Liver (tissue), 8 donors: ENCODE measurements at regions not wholly inside any gene's neighbourhood (a gene's known extent, or its start where the extent isn't known, plus 50 kb on each side); places are given as distances from the start of the nearest gene placed in this dataset.

Source experiments
- DNase-seq: peaks from one replicate; pipeline ENCODE4 v3.0.0-alpha.2; 2017; ENCODE audit warnings: low spot score
- H3K27ac ChIP-seq, 2 donors: one replicate each; pipeline ENCODE4 v1.7.0; 2013; ENCODE audit warnings: inconsistent platforms in 2 of 2, low read length in 2 of 2, control low read depth in 1 of 2, low read depth in 1 of 2, mild to moderate bottlenecking in 1 of 2
- H3K27me3 ChIP-seq, 4 donors: one replicate each; pipeline versions ENCODE4 v1.6.1 to v1.7.0; 2013; ENCODE audit warnings: low read length in 3 of 4, inconsistent platforms in 1 of 4, mild to moderate bottlenecking in 1 of 4, moderate library complexity in 1 of 4; ENCODE audit not compliant: control insufficient read depth in 4 of 4, insufficient read depth in 4 of 4
- H3K36me3 ChIP-seq, 4 donors: one replicate each; pipeline versions ENCODE4 v1.6.1 to v1.7.0; 2013; ENCODE audit warnings: low read length in 3 of 4, mild to moderate bottlenecking in 3 of 4, low read depth in 1 of 4, moderate library complexity in 1 of 4; ENCODE audit not compliant: control insufficient read depth in 4 of 4, insufficient read depth in 3 of 4
- H3K4me1 ChIP-seq, 4 donors: one replicate each; pipeline versions ENCODE4 v1.6.1 to v1.7.0; 2013; ENCODE audit warnings: low read length in 3 of 4, mild to moderate bottlenecking in 3 of 4, moderate library complexity in 1 of 4; ENCODE audit not compliant: control insufficient read depth in 4 of 4, insufficient read depth in 4 of 4
- H3K4me3 ChIP-seq, 3 donors: one replicate each; pipeline versions ENCODE4 v1.6.1 to v1.7.0; 2013; ENCODE audit warnings: low read length in 3 of 3, control low read depth in 1 of 3, low read depth in 1 of 3, mild to moderate bottlenecking in 1 of 3
- H3K9ac ChIP-seq, 2 donors: one replicate each; pipeline ENCODE4 v1.7.0; 2013; ENCODE audit warnings: low read length in 2 of 2, mild to moderate bottlenecking in 2 of 2, moderate library complexity in 2 of 2, control low read depth in 1 of 2, low read depth in 1 of 2
- H3K9me3 ChIP-seq, 4 donors: one replicate each; pipeline versions ENCODE4 v1.6.1 to v1.7.0; 2013; ENCODE audit warnings: low read length in 3 of 4; ENCODE audit not compliant: control insufficient read depth in 4 of 4
- EGR1 ChIP-seq, 2 donors: IDR thresholded peaks; 2 replicates each; pipeline ENCODE4 v1.6.1; 2016 to 2018; ENCODE audit warnings: antibody characterized with exemption in 2 of 2, low read depth in 2 of 2
- FOXA1 ChIP-seq: IDR thresholded peaks from 2 replicates; pipeline ENCODE4 v1.6.1; 2016; ENCODE audit warnings: antibody characterized with exemption
- FOXA2 ChIP-seq: IDR thresholded peaks from 2 replicates; pipeline ENCODE4 v1.6.1; 2016; ENCODE audit warnings: antibody characterized with exemption
- GABPA ChIP-seq, 2 donors: IDR thresholded peaks in 1 of 2; conservative IDR thresholded peaks in 1 of 2; 2 replicates each; pipeline ENCODE4 v1.6.1; 2016; ENCODE audit warnings: antibody characterized with exemption in 2 of 2, mild to moderate bottlenecking in 1 of 2, moderate library complexity in 1 of 2
- HNF4A ChIP-seq, 2 donors: conservative IDR thresholded peaks; 2 replicates each; pipeline ENCODE4 v1.6.1; 2016; ENCODE audit warnings: antibody characterized with exemption in 2 of 2, mild to moderate bottlenecking in 2 of 2
- HNF4G ChIP-seq: IDR thresholded peaks from 2 replicates; pipeline ENCODE4 v1.6.1; 2016; ENCODE audit warnings: antibody characterized with exemption
- JUND ChIP-seq, 2 donors: IDR thresholded peaks; 2 replicates each; pipeline ENCODE4 v1.6.1; 2016; ENCODE audit warnings: antibody characterized with exemption in 2 of 2
- NR2F2 ChIP-seq: IDR thresholded peaks from 2 replicates; pipeline ENCODE4 v1.6.1; 2016; ENCODE audit warnings: antibody characterized with exemption
- RAD21 ChIP-seq, 2 donors: IDR thresholded peaks; 2 replicates each; pipeline ENCODE4 v1.6.1; 2016; ENCODE audit warnings: antibody characterized with exemption in 2 of 2, mild to moderate bottlenecking in 2 of 2
- RXRA ChIP-seq, 2 donors: IDR thresholded peaks; 2 replicates each; pipeline ENCODE4 v1.6.1; 2017 to 2018; ENCODE audit warnings: antibody characterized with exemption in 2 of 2, mild to moderate bottlenecking in 1 of 2
- SP1 ChIP-seq: IDR thresholded peaks from 2 replicates; pipeline ENCODE4 v1.6.1; 2018; ENCODE audit warnings: antibody characterized with exemption, mild to moderate bottlenecking
- TAF1 ChIP-seq: conservative IDR thresholded peaks from 2 replicates; pipeline ENCODE4 v1.6.1; 2016; ENCODE audit warnings: antibody characterized with exemption, mild to moderate bottlenecking
- YY1 ChIP-seq: IDR thresholded peaks from 2 replicates; pipeline ENCODE4 v1.6.1; 2016; ENCODE audit warnings: antibody characterized with exemption, mild to moderate bottlenecking
- WGBS: extraction: QIAGEN DNeasy Blood & Tissue Kit; methylation state at CpG from one replicate; pipeline ENCODE4 v1.1.7; 2013; 5-methylcytosine and 5-hydroxymethylcytosine counted together
- TF ChIP-seq, protein P1 (sequence below): IDR thresholded peaks from 2 replicates; pipeline ENCODE4 v1.6.1; 2016; ENCODE audit warnings: antibody characterized with exemption
- TF ChIP-seq, protein P2 (sequence below): fragments of 150-350 bp; IDR thresholded peaks from 2 replicates; pipeline ENCODE4 v1.5.1; 2017; ENCODE audit warnings: improper control_type of control experiment, low read depth, low read length; ENCODE audit not compliant: missing input control
- TF ChIP-seq, protein P3 (sequence below): IDR thresholded peaks from 2 replicates; pipeline ENCODE4 v1.6.1; 2016; ENCODE audit warnings: antibody characterized with exemption
- TF ChIP-seq, protein P4 (sequence below): IDR thresholded peaks from 2 replicates; pipeline ENCODE4 v1.6.1; 2016; ENCODE audit warnings: antibody characterized with exemption, mild to moderate bottlenecking
- TF ChIP-seq, protein P5 (sequence below): IDR thresholded peaks from 2 replicates; pipeline ENCODE4 v1.6.1; 2016; ENCODE audit warnings: antibody characterized with exemption
- donor health status: healthy.
- donor health status: healthy.
- donor health status: healthy.
- donor health status: healthy.
- donor health status: healthy.

DNA sequence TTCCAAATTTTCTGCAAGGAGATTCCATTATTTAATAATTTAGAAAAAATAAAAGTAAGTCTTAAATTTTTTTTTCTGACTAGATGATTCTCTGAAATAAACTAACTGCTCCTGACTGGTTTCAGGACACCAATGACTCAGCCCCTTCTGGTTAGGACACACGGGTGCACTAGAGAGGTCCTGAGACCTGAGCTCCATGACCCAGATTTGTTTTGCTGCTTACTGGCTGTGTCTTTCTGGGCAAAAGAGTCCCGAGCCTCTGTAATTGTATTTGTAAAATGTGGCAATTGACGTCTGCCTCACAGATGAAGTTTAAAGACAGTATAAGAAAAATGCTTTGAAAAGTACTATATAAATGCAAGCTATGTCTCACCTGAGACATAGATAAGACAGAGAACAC lies 89.1 kb downstream of the SLC24A2 start:
- no peaks in the 10 kb centered on the region for H3K9me3 ChIP-seq
- H3K27ac ChIP-seq, result no peak overlapping the region
- H3K4me3 ChIP-seq, result no peak overlapping the region
- no peak for DNase-seq
- TF ChIP-seq RAD21 (IDR thresholded peaks at IDR 0.05) (no peak), HNF4A (conservative IDR thresholded peaks at IDR 0.05) (no peak), SP1 (no peak)
- TF ChIP-seq, protein P1, sequence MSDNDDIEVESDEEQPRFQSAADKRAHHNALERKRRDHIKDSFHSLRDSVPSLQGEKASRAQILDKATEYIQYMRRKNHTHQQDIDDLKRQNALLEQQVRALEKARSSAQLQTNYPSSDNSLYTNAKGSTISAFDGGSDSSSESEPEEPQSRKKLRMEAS, result no peak
- TF ChIP-seq, protein P2, sequence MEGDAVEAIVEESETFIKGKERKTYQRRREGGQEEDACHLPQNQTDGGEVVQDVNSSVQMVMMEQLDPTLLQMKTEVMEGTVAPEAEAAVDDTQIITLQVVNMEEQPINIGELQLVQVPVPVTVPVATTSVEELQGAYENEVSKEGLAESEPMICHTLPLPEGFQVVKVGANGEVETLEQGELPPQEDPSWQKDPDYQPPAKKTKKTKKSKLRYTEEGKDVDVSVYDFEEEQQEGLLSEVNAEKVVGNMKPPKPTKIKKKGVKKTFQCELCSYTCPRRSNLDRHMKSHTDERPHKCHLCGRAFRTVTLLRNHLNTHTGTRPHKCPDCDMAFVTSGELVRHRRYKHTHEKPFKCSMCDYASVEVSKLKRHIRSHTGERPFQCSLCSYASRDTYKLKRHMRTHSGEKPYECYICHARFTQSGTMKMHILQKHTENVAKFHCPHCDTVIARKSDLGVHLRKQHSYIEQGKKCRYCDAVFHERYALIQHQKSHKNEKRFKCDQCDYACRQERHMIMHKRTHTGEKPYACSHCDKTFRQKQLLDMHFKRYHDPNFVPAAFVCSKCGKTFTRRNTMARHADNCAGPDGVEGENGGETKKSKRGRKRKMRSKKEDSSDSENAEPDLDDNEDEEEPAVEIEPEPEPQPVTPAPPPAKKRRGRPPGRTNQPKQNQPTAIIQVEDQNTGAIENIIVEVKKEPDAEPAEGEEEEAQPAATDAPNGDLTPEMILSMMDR, result no peak
- H3K4me1 ChIP-seq, result no peaks in the 10 kb centered on the region
- no peaks in the 10 kb centered on the region for H3K27me3 ChIP-seq
- H3K9ac ChIP-seq, result no peak overlapping the region
- 27% methylated on average over 3 of the region's 3 CpGs for WGBS
- no peaks in the 10 kb centered on the region for H3K36me3 ChIP-seq

DNA sequence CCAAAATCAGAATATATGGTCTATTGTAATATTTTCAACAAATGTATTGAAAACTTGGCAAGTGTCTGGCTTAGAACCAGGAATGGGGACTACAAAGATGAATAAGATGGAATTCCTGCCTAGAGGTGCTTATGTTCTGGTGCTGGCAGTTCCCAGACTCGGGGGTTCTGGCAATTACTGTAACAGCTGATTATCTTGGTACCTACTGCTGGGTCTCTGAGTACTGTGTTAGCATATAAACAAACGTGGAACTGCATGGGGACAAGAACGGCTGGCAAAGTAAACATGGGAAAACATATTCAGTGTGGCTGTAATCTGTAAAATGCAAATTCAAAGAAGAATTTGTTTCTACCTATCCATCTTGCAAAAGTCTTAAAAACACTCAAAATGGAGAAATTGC lies 89.9 kb downstream of the SLC24A2 start:
- WGBS, result 22% methylated on average over 3 of the region's 3 CpGs
- no peak for DNase-seq
- Histone ChIP-seq H3K4me3 (no peak overlapping the region), H3K36me3 (no peaks in the 10 kb centered on the region), H3K27me3 (no peaks in the 10 kb centered on the region), H3K4me1 (no peaks in the 10 kb centered on the region), H3K9ac (no peak overlapping the region), H3K9me3 (no peaks in the 10 kb centered on the region), H3K27ac (no peak overlapping the region)
- TF ChIP-seq RXRA (IDR thresholded peaks at IDR 0.05), result no peak
- no peak for TF ChIP-seq HNF4G
- TF ChIP-seq JUND (IDR thresholded peaks at IDR 0.05), result no peak
- no peak for TF ChIP-seq RAD21 (IDR thresholded peaks at IDR 0.05)

DNA sequence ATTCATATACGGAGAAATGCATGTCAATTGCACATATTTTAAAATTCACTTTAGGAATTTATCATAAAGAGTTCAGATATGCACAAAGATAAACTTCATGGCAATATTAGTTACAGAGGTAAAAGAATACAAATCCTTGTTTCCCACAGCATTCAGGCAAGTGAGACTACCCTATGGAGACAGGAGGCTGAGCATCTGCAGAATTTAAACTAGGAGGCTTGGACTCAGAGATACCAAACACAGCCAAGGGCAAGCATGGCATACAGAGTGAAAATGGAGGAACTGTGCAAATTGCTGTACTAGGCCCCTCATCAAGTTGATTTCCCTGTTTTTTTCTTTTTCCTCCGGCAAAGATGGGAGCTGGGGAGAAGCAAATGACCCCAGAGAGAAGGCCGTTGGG lies 94.2 kb downstream of the SLC24A2 start:
- Histone ChIP-seq H3K4me3 (no peak overlapping the region), H3K9ac (no peak overlapping the region), H3K27ac (no peak overlapping the region), H3K4me1 (no peaks in the 10 kb centered on the region), H3K9me3 (no peaks in the 10 kb centered on the region), H3K27me3 (no peaks in the 10 kb centered on the region), H3K36me3 (no peaks in the 10 kb centered on the region)
- TF ChIP-seq, protein P3, sequence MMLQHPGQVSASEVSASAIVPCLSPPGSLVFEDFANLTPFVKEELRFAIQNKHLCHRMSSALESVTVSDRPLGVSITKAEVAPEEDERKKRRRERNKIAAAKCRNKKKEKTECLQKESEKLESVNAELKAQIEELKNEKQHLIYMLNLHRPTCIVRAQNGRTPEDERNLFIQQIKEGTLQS, result no peak
- TF ChIP-seq, protein P1, result no peak
- TF ChIP-seq GABPA (IDR thresholded peaks at IDR 0.05 in 1 of 2, conservative IDR thresholded peaks at IDR 0.05 in 1 of 2) (no peak), RAD21 (IDR thresholded peaks at IDR 0.05) (no peak), TAF1 (no peak), JUND (IDR thresholded peaks at IDR 0.05) (no peak), FOXA1 (no peak), SP1 (no peak), YY1 (no peak), FOXA2 (no peak), NR2F2 (no peak), EGR1 (IDR thresholded peaks at IDR 0.05; ENCODE audit: low read depth in 2 of 2) (no peak)
- TF ChIP-seq, protein P4, sequence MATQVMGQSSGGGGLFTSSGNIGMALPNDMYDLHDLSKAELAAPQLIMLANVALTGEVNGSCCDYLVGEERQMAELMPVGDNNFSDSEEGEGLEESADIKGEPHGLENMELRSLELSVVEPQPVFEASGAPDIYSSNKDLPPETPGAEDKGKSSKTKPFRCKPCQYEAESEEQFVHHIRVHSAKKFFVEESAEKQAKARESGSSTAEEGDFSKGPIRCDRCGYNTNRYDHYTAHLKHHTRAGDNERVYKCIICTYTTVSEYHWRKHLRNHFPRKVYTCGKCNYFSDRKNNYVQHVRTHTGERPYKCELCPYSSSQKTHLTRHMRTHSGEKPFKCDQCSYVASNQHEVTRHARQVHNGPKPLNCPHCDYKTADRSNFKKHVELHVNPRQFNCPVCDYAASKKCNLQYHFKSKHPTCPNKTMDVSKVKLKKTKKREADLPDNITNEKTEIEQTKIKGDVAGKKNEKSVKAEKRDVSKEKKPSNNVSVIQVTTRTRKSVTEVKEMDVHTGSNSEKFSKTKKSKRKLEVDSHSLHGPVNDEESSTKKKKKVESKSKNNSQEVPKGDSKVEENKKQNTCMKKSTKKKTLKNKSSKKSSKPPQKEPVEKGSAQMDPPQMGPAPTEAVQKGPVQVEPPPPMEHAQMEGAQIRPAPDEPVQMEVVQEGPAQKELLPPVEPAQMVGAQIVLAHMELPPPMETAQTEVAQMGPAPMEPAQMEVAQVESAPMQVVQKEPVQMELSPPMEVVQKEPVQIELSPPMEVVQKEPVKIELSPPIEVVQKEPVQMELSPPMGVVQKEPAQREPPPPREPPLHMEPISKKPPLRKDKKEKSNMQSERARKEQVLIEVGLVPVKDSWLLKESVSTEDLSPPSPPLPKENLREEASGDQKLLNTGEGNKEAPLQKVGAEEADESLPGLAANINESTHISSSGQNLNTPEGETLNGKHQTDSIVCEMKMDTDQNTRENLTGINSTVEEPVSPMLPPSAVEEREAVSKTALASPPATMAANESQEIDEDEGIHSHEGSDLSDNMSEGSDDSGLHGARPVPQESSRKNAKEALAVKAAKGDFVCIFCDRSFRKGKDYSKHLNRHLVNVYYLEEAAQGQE, result no peak
- TF ChIP-seq, protein P5, sequence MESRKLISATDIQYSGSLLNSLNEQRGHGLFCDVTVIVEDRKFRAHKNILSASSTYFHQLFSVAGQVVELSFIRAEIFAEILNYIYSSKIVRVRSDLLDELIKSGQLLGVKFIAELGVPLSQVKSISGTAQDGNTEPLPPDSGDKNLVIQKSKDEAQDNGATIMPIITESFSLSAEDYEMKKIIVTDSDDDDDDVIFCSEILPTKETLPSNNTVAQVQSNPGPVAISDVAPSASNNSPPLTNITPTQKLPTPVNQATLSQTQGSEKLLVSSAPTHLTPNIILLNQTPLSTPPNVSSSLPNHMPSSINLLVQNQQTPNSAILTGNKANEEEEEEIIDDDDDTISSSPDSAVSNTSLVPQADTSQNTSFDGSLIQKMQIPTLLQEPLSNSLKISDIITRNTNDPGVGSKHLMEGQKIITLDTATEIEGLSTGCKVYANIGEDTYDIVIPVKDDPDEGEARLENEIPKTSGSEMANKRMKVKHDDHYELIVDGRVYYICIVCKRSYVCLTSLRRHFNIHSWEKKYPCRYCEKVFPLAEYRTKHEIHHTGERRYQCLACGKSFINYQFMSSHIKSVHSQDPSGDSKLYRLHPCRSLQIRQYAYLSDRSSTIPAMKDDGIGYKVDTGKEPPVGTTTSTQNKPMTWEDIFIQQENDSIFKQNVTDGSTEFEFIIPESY, result no peak
- TF ChIP-seq, protein P2, result no peak
- no peak for DNase-seq
- WGBS, result 84% methylated on average over 3 of the region's 3 CpGs
